ENCODE measurements at regions not wholly inside any gene's neighbourhood (a gene's known extent, or its start where the extent isn't known, plus 50 kb on each side); places are given as distances from the start of the nearest gene placed in this dataset.

DNA sequence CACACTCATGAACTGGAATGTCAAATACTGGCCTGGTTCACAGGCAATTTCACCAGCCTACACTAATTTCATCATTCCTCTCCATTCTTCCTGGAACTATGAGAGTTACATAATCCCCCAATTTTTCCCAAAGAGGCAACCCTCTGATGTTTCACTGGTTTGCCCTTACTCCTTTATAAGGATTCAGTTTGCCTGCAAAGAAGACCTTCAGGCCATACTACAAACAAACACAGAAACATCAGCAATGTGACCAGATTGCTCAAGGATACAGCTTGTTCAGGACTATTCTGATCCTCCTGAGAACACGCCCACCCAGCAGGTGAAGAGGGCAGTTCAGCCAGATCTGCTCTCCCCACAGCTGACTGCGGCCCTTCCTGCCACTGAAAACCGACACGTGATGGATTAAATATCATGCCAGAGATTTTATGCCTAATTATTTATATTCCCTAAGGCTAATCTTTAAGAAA, 215.5 kb downstream of the ETAA1 start:
- H3K23ac ChIP-seq (ENCODE audit: low read depth, low read length, poor library complexity) = no peak overlapping the region
- no peak overlapping the region for H3K27ac ChIP-seq (replicated peaks; ENCODE audit: low read length)
- H3K4me3 ChIP-seq (ENCODE audit: low read length in 2 of 2) = no peak overlapping the region
- no peak overlapping the region for H4K91ac ChIP-seq (ENCODE audit: low read depth, low read length, poor library complexity)
- no peak overlapping the region for H2BK12ac ChIP-seq (ENCODE audit: low read length)
- no peak overlapping the region for H2BK120ac ChIP-seq (ENCODE audit: low read depth, low read length)
- H2BK5ac ChIP-seq (ENCODE audit: low read length) = no peak overlapping the region
- no peak overlapping the region for H4K8ac ChIP-seq (ENCODE audit: low read depth, low read length)
- no peaks in the 10 kb centered on the region for H3K9me3 ChIP-seq (replicated peaks in 1 of 2; ENCODE audit: control insufficient read depth in 2 of 2, insufficient read depth in 1 of 2, low read depth in 1 of 2, low read length in 2 of 2)
- H3K36me3 ChIP-seq (replicated peaks in 1 of 2; ENCODE audit: control insufficient read depth in 2 of 2, insufficient read depth in 2 of 2, low read length in 2 of 2) = peaks cover 0 to 1% of the 10 kb centered on the region in 2 donors
- H3K14ac ChIP-seq (ENCODE audit: low read length) = no peak overlapping the region
- no peak for DNase-seq (ENCODE audit: low spot score)
- no peak overlapping the region for H2AFZ ChIP-seq (ENCODE audit: low read length)
- no peak overlapping the region for H2AK5ac ChIP-seq (ENCODE audit: low read depth, low read length)
- no CpG with 5 or more reads among the region's 4 CpGs for WGBS, 2 donors (ENCODE audit: extremely low coverage in 2 of 2, insufficient read length in 2 of 2, insufficient replicate concordance in 1 of 2)
- no peak overlapping the region for H2BK15ac ChIP-seq (ENCODE audit: low read length)
- H3K4ac ChIP-seq (ENCODE audit: low read length) = no peak overlapping the region
- H3K9ac ChIP-seq (ENCODE audit: low read depth, low read length, poor library complexity) = no peak overlapping the region
- no peaks in the 10 kb centered on the region for H3K27me3 ChIP-seq (ENCODE audit: control insufficient read depth in 3 of 3, insufficient read depth in 3 of 3, low read depth in 1 of 3, low read length in 3 of 3)
- H3K79me1 ChIP-seq (ENCODE audit: low read depth, low read length) = no peaks in the 10 kb centered on the region
- no peak overlapping the region for H3K4me2 ChIP-seq (ENCODE audit: insufficient read depth, low read length, poor library complexity, severe bottlenecking)
- H3K4me1 ChIP-seq (ENCODE audit: control insufficient read depth in 2 of 2, insufficient read depth in 1 of 2, low read depth in 1 of 2, low read length in 2 of 2) = no peaks in the 10 kb centered on the region
- H3K18ac ChIP-seq (ENCODE audit: low read length) = no peak overlapping the region

DNA sequence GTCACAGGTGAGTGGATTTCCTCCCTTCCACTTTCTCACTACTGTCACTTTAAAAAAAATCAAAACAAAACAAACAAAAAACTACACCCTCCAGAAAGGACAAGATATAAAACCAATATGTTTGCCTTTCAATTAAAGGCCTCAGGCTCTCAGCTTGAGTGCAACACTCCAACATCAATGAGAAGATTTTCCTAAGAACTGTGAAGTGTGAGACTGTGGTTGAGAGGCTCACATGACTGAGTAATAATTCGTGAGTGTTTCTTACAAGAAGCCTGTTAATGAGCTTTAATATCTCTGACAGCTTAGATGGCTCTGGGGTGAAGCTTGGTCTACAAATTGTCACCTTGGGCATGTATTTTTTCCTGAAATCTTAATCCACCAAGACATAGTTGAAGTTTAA, 216.1 kb downstream of the ETAA1 start:
- Histone ChIP-seq H3K14ac (ENCODE audit: low read length) (no peak overlapping the region), H2AK5ac (ENCODE audit: low read depth, low read length) (no peak overlapping the region), H2BK15ac (ENCODE audit: low read length) (no peak overlapping the region), H3K27ac (replicated peaks; ENCODE audit: low read length) (no peak overlapping the region), H2BK120ac (ENCODE audit: low read depth, low read length) (no peak overlapping the region), H2AFZ (ENCODE audit: low read length) (no peak overlapping the region), H3K27me3 (ENCODE audit: control insufficient read depth in 3 of 3, insufficient read depth in 3 of 3, low read depth in 1 of 3, low read length in 3 of 3) (no peaks in the 10 kb centered on the region), H2BK12ac (ENCODE audit: low read length) (no peak overlapping the region), H4K8ac (ENCODE audit: low read depth, low read length) (no peak overlapping the region), H3K9me3 (replicated peaks in 1 of 2; ENCODE audit: control insufficient read depth in 2 of 2, insufficient read depth in 1 of 2, low read depth in 1 of 2, low read length in 2 of 2) (no peaks in the 10 kb centered on the region), H3K79me1 (ENCODE audit: low read depth, low read length) (no peaks in the 10 kb centered on the region), H3K23ac (ENCODE audit: low read depth, low read length, poor library complexity) (no peak overlapping the region), H3K4ac (ENCODE audit: low read length) (no peak overlapping the region), H2BK5ac (ENCODE audit: low read length) (no peak overlapping the region), H3K18ac (ENCODE audit: low read length) (no peak overlapping the region), H3K4me2 (ENCODE audit: insufficient read depth, low read length, poor library complexity, severe bottlenecking) (no peak overlapping the region), H4K91ac (ENCODE audit: low read depth, low read length, poor library complexity) (no peak overlapping the region), H3K36me3 (replicated peaks in 1 of 2; ENCODE audit: control insufficient read depth in 2 of 2, insufficient read depth in 2 of 2, low read length in 2 of 2) (peaks cover 0 to 1% of the 10 kb centered on the region in 2 donors), H3K4me3 (ENCODE audit: low read length in 2 of 2) (no peak overlapping the region), H3K4me1 (ENCODE audit: control insufficient read depth in 2 of 2, insufficient read depth in 1 of 2, low read depth in 1 of 2, low read length in 2 of 2) (no peaks in the 10 kb centered on the region), H3K9ac (ENCODE audit: low read depth, low read length, poor library complexity) (no peak overlapping the region)
- no peak for DNase-seq (ENCODE audit: low spot score)
- WGBS, 2 donors (ENCODE audit: extremely low coverage in 2 of 2, insufficient read length in 2 of 2, insufficient replicate concordance in 1 of 2) = no CpG with 5 or more reads among the region's 1 CpG

DNA sequence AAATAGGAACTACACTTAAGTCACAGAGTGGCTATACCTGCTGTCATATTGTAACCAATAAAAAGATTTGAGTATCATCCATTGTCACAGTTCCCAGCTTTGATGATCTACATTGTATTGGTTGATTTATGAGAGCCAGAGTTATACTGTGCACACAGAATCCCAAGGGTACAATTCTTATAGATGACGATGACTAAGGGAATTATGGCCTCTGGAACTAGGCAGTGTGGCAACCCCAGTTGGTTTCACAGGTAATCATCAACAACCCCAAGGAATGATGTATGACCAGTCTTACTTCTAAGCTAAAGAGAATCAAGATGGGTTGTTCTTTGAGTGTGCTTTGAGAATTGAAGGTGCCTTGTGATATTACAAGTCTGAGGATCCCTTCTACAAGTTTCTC, 217.3 kb downstream of the ETAA1 start:
- H3K4me2 ChIP-seq (ENCODE audit: insufficient read depth, low read length, poor library complexity, severe bottlenecking) = no peak overlapping the region
- H3K23ac ChIP-seq (ENCODE audit: low read depth, low read length, poor library complexity) = no peak overlapping the region
- H4K91ac ChIP-seq (ENCODE audit: low read depth, low read length, poor library complexity) = no peak overlapping the region
- WGBS, 2 donors (ENCODE audit: extremely low coverage in 2 of 2, insufficient read length in 2 of 2, insufficient replicate concordance in 1 of 2) = no CpG with 5 or more reads among the region's 1 CpG
- no peak overlapping the region for H3K4me3 ChIP-seq (ENCODE audit: low read length in 2 of 2)
- H3K36me3 ChIP-seq (replicated peaks in 1 of 2; ENCODE audit: control insufficient read depth in 2 of 2, insufficient read depth in 2 of 2, low read length in 2 of 2) = peaks cover 0 to 1% of the 10 kb centered on the region in 2 donors
- no peak overlapping the region for H2BK5ac ChIP-seq (ENCODE audit: low read length)
- no peak overlapping the region for H2AK5ac ChIP-seq (ENCODE audit: low read depth, low read length)
- H2BK12ac ChIP-seq (ENCODE audit: low read length) = no peak overlapping the region
- no peak overlapping the region for H3K18ac ChIP-seq (ENCODE audit: low read length)
- no peak overlapping the region for H3K27ac ChIP-seq (replicated peaks; ENCODE audit: low read length)
- no peak overlapping the region for H2AFZ ChIP-seq (ENCODE audit: low read length)
- no peak overlapping the region for H2BK120ac ChIP-seq (ENCODE audit: low read depth, low read length)
- DNase-seq (ENCODE audit: low spot score) = no peak
- no peaks in the 10 kb centered on the region for H3K27me3 ChIP-seq (ENCODE audit: control insufficient read depth in 3 of 3, insufficient read depth in 3 of 3, low read depth in 1 of 3, low read length in 3 of 3)
- H3K14ac ChIP-seq (ENCODE audit: low read length) = no peak overlapping the region
- no peaks in the 10 kb centered on the region for H3K4me1 ChIP-seq (ENCODE audit: control insufficient read depth in 2 of 2, insufficient read depth in 1 of 2, low read depth in 1 of 2, low read length in 2 of 2)
- H3K9me3 ChIP-seq (replicated peaks in 1 of 2; ENCODE audit: control insufficient read depth in 2 of 2, insufficient read depth in 1 of 2, low read depth in 1 of 2, low read length in 2 of 2) = no peaks in the 10 kb centered on the region
- H3K9ac ChIP-seq (ENCODE audit: low read depth, low read length, poor library complexity) = no peak overlapping the region
- no peak overlapping the region for H2BK15ac ChIP-seq (ENCODE audit: low read length)
- no peak overlapping the region for H4K8ac ChIP-seq (ENCODE audit: low read depth, low read length)
- H3K4ac ChIP-seq (ENCODE audit: low read length) = no peak overlapping the region
- H3K79me1 ChIP-seq (ENCODE audit: low read depth, low read length) = no peaks in the 10 kb centered on the region

DNA sequence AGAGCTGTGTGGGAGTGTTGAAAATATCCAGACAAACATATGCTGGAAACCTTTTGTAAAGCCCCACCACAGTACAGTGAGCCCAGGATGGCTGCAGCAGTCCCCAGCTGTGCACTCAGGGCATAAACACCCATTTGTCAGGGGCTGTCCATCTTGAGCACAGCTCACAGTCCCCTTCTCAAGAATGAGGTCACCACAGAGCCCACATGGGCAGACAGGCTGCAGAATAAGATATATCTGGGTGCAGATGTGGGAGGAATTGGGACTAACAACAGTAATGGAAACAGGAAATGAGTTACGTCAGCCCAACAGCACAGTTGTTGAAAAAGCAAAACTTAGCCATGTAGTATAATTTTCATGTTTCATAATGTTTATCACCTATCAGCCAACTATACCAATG, 219.6 kb downstream of the ETAA1 start:
- Histone ChIP-seq H2BK5ac (ENCODE audit: low read length) (no peak overlapping the region), H3K4me1 (ENCODE audit: control insufficient read depth in 2 of 2, insufficient read depth in 1 of 2, low read depth in 1 of 2, low read length in 2 of 2) (no peaks in the 10 kb centered on the region), H4K91ac (ENCODE audit: low read depth, low read length, poor library complexity) (no peak overlapping the region), H2AFZ (ENCODE audit: low read length) (no peak overlapping the region), H3K27me3 (ENCODE audit: control insufficient read depth in 3 of 3, insufficient read depth in 3 of 3, low read depth in 1 of 3, low read length in 3 of 3) (no peaks in the 10 kb centered on the region), H3K23ac (ENCODE audit: low read depth, low read length, poor library complexity) (no peak overlapping the region), H3K4ac (ENCODE audit: low read length) (no peak overlapping the region), H4K8ac (ENCODE audit: low read depth, low read length) (no peak overlapping the region), H3K9ac (ENCODE audit: low read depth, low read length, poor library complexity) (no peak overlapping the region), H3K18ac (ENCODE audit: low read length) (no peak overlapping the region), H3K14ac (ENCODE audit: low read length) (no peak overlapping the region), H3K4me2 (ENCODE audit: insufficient read depth, low read length, poor library complexity, severe bottlenecking) (no peak overlapping the region), H3K79me1 (ENCODE audit: low read depth, low read length) (no peaks in the 10 kb centered on the region), H3K27ac (replicated peaks; ENCODE audit: low read length) (no peak overlapping the region), H3K9me3 (replicated peaks in 1 of 2; ENCODE audit: control insufficient read depth in 2 of 2, insufficient read depth in 1 of 2, low read depth in 1 of 2, low read length in 2 of 2) (no peaks in the 10 kb centered on the region), H2BK120ac (ENCODE audit: low read depth, low read length) (no peak overlapping the region), H2AK5ac (ENCODE audit: low read depth, low read length) (no peak overlapping the region), H3K36me3 (replicated peaks in 1 of 2; ENCODE audit: control insufficient read depth in 2 of 2, insufficient read depth in 2 of 2, low read length in 2 of 2) (peaks cover 0 to 1% of the 10 kb centered on the region in 2 donors), H2BK15ac (ENCODE audit: low read length) (no peak overlapping the region), H3K4me3 (ENCODE audit: low read length in 2 of 2) (no peak overlapping the region), H2BK12ac (ENCODE audit: low read length) (no peak overlapping the region)
- DNase-seq (ENCODE audit: low spot score) = no peak
- WGBS, 2 donors (ENCODE audit: extremely low coverage in 2 of 2, insufficient read length in 2 of 2, insufficient replicate concordance in 1 of 2) = no CpG with 5 or more reads among the region's 1 CpG
